H9 (cell line): ENCODE measurements at regions not wholly inside any gene's neighbourhood (a gene's known extent, or its start where the extent isn't known, plus 50 kb on each side); places are given as distances from the start of the nearest gene placed in this dataset.

Experiments
- DNase-seq: peaks from one replicate; pipeline ENCODE4 v3.0.0-alpha.2; 2017
- H2AFZ ChIP-seq: one replicate; pipeline ENCODE4 v1.6.1; 2013; ENCODE audit warnings: mild to moderate bottlenecking, low read length, control low read depth, moderate library complexity
- H2AK5ac ChIP-seq: 2 replicates; pipeline ENCODE4 v1.6.1; 2013; ENCODE audit warnings: low read length, control low read depth, mixed read lengths; ENCODE audit not compliant: insufficient read length
- H2BK120ac ChIP-seq: one replicate; pipeline ENCODE4 v1.6.1; 2013; ENCODE audit warnings: low read depth, mild to moderate bottlenecking, low read length, control low read depth, inconsistent platforms; ENCODE audit not compliant: poor library complexity, severe bottlenecking
- H2BK12ac ChIP-seq: 2 replicates; pipeline ENCODE4 v1.6.1; 2013; ENCODE audit warnings: low read length, control low read depth, mixed read lengths, low read depth; ENCODE audit not compliant: insufficient read length
- H2BK15ac ChIP-seq: 2 replicates; pipeline ENCODE4 v1.6.1; 2013; ENCODE audit warnings: low read depth, low read length, control low read depth
- H2BK20ac ChIP-seq: one replicate; pipeline ENCODE4 v1.6.1; 2013; ENCODE audit warnings: low read depth, mild to moderate bottlenecking, low read length, control low read depth, inconsistent platforms; ENCODE audit not compliant: poor library complexity, severe bottlenecking
- H2BK5ac ChIP-seq: 2 replicates; pipeline ENCODE4 v1.6.1; 2013; ENCODE audit warnings: low read length, control low read depth, mixed read lengths; ENCODE audit not compliant: insufficient read length
- H3K14ac ChIP-seq: 2 replicates; pipeline ENCODE4 v1.6.1; 2013; ENCODE audit warnings: low read length, control low read depth; ENCODE audit not compliant: insufficient read depth
- H3K18ac ChIP-seq: 2 replicates; pipeline ENCODE4 v1.6.1; 2013; ENCODE audit warnings: low read depth, mild to moderate bottlenecking, mixed read lengths, low read length, control low read depth; ENCODE audit not compliant: insufficient read length
- H3K23ac ChIP-seq: 2 replicates; pipeline ENCODE4 v1.6.1; 2013; ENCODE audit warnings: low read length, control low read depth, mixed read lengths, low read depth; ENCODE audit not compliant: insufficient read length
- H3K23me2 ChIP-seq: 2 replicates; pipeline ENCODE4 v1.6.1; 2013; ENCODE audit warnings: low read depth, mild to moderate bottlenecking, mixed read lengths, low read length, control low read depth; ENCODE audit not compliant: insufficient read length, poor library complexity, severe bottlenecking
- H3K27ac ChIP-seq: 2 replicates; pipeline ENCODE4 v1.5.1; 2013; ENCODE audit warnings: low read length, control low read depth, mixed read lengths, low read depth; ENCODE audit not compliant: insufficient read length
- H3K27me3 ChIP-seq: 2 replicates; pipeline ENCODE4 v1.6.1; 2013; ENCODE audit warnings: low read length, control low read depth, inconsistent platforms; ENCODE audit not compliant: insufficient read depth
- H3K4ac ChIP-seq: 2 replicates; pipeline ENCODE4 v1.6.1; 2013; ENCODE audit warnings: low read depth, mild to moderate bottlenecking, control low read depth, inconsistent platforms, low read length, moderate library complexity
- H3K4me1 ChIP-seq: 2 replicates; pipeline ENCODE4 v1.6.1; 2013; ENCODE audit warnings: low read length, control low read depth, inconsistent platforms; ENCODE audit not compliant: insufficient read depth
- H3K4me2 ChIP-seq: 2 replicates; pipeline ENCODE4 v1.6.1; 2013; ENCODE audit warnings: low read length, control low read depth, mixed read lengths; ENCODE audit not compliant: insufficient read length, insufficient read depth
- H3K56ac ChIP-seq: 2 replicates; pipeline ENCODE4 v1.6.1; 2013; ENCODE audit warnings: low read depth, mild to moderate bottlenecking, mixed read lengths, low read length, control low read depth; ENCODE audit not compliant: insufficient read length
- H3K79me1 ChIP-seq: 2 replicates; pipeline ENCODE4 v1.6.1; 2013; ENCODE audit warnings: low read depth, mild to moderate bottlenecking, moderate library complexity, low read length, control low read depth, inconsistent platforms; ENCODE audit not compliant: insufficient read depth, poor library complexity, severe bottlenecking
- H3K79me2 ChIP-seq: 2 replicates; pipeline ENCODE4 v1.6.1; 2013; ENCODE audit warnings: low read length, control low read depth, inconsistent platforms; ENCODE audit not compliant: insufficient read depth
- H3K9ac ChIP-seq: 2 replicates; pipeline ENCODE4 v1.6.1; 2013; ENCODE audit warnings: low read length, control low read depth, mixed read lengths; ENCODE audit not compliant: insufficient read length; ENCODE audit errors: extremely low read depth
- H3K9me3 ChIP-seq: one replicate; pipeline ENCODE4 v1.6.1; 2013; ENCODE audit warnings: low read depth, low read length, inconsistent platforms; ENCODE audit not compliant: control insufficient read depth
- H3T11ph ChIP-seq: one replicate; pipeline ENCODE4 v1.6.1; 2013; ENCODE audit warnings: mild to moderate bottlenecking, low read length, control low read depth, inconsistent platforms
- H4K20me1 ChIP-seq: one replicate; pipeline ENCODE4 v1.6.1; 2013; ENCODE audit not compliant: control insufficient read depth, insufficient read length, insufficient read depth
- H4K5ac ChIP-seq: 2 replicates; pipeline ENCODE4 v1.6.1; 2013; ENCODE audit warnings: low read depth, mild to moderate bottlenecking, mixed read lengths, low read length, control low read depth; ENCODE audit not compliant: insufficient read length
- H4K8ac ChIP-seq: replicated peaks from 2 replicates; pipeline ENCODE4 v1.6.1; 2013; ENCODE audit warnings: low read length, control low read depth, mixed read lengths, low read depth; ENCODE audit not compliant: insufficient read length
- H4K91ac ChIP-seq: 2 replicates; pipeline ENCODE4 v1.6.1; 2013; ENCODE audit warnings: low read depth, mild to moderate bottlenecking, moderate library complexity, mixed read lengths, low read length, control low read depth; ENCODE audit not compliant: insufficient read length
- H3K27ac Mint-ChIP-seq, 3 experiments: 2 replicates in 2 of 3; 3 replicates in 1 of 3; pipeline ENCODE4 v1.8.0; 2020 to 2021; ENCODE audit warnings: mixed read lengths in 3 of 3, mild to moderate bottlenecking in 1 of 3, moderate library complexity in 1 of 3
- H3K27me3 Mint-ChIP-seq: 2 replicates; pipeline ENCODE4 v1.8.0; 2021; ENCODE audit warnings: low read depth, mild to moderate bottlenecking, moderate library complexity, mixed read lengths
- H3K36me3 Mint-ChIP-seq, 3 experiments: 2 replicates in 2 of 3; 3 replicates in 1 of 3; pipeline ENCODE4 v1.8.0; 2020 to 2021; ENCODE audit warnings: low read depth in 3 of 3, mixed read lengths in 3 of 3; ENCODE audit not compliant: insufficient read depth in 1 of 3
- H3K4me1 Mint-ChIP-seq, 2 experiments: 2 replicates each; pipeline ENCODE4 v1.8.0; 2020; ENCODE audit warnings: mixed read lengths in 2 of 2
- H3K4me3 Mint-ChIP-seq, 2 experiments: 2 replicates in 1 of 2; 3 replicates in 1 of 2; pipeline ENCODE4 v1.8.0; 2020 to 2021; ENCODE audit warnings: mild to moderate bottlenecking in 2 of 2, mixed read lengths in 2 of 2, moderate library complexity in 1 of 2
- H3K9me3 Mint-ChIP-seq, 2 experiments: 2 replicates in 1 of 2; 3 replicates in 1 of 2; pipeline ENCODE4 v1.8.0; 2020; ENCODE audit warnings: mild to moderate bottlenecking in 2 of 2, mixed read lengths in 2 of 2, moderate library complexity in 1 of 2
- CTCF ChIP-seq: fragments of 200-600 bp; sonication (generic); conservative IDR thresholded peaks from 3 replicates; pipeline ENCODE4 v1.8.0; 2021; ENCODE audit warnings: antibody characterized with exemption, mild to moderate bottlenecking
- WGBS: extraction: QIAGEN DNeasy Blood & Tissue Kit; methylation state at CpG from one replicate; pipeline ENCODE4 v1.1.7; 2013; ENCODE audit warnings: missing lambda C conversion rate, low lambda C conversion rate, mixed read lengths; ENCODE audit not compliant: insufficient read length; ENCODE audit errors: extremely low coverage; 5-methylcytosine and 5-hydroxymethylcytosine counted together

- no peak overlapping the region for H2AFZ ChIP-seq
- WGBS = no CpG with 5 or more reads among the region's 3 CpGs
- no peaks in the 10 kb centered on the region for H3K4me1 ChIP-seq
- H3K9me3 ChIP-seq = peaks cover 11% of the 10 kb centered on the region
- H3K27me3 ChIP-seq = no peaks in the 10 kb centered on the region; the same call in 1 of the 2 replicates
- no peak for TF ChIP-seq CTCF
- no peak overlapping the region for H2BK12ac ChIP-seq
- H3K79me2 ChIP-seq = no peaks in the 10 kb centered on the region
- H4K20me1 ChIP-seq = no peaks in the 10 kb centered on the region
- H3K18ac ChIP-seq = no peak overlapping the region
- no peak for DNase-seq
- H3T11ph ChIP-seq = no peak overlapping the region
- H3K14ac ChIP-seq = no peak overlapping the region
- H3K56ac ChIP-seq = no peak overlapping the region
- H2BK15ac ChIP-seq = no peak overlapping the region
- no peak overlapping the region for H2BK5ac ChIP-seq
- H3K23ac ChIP-seq = no peak overlapping the region
- H3K36me3 Mint-ChIP-seq = peaks cover 0 to 6% (median 4%) of the 10 kb centered on the region in 3 experiments; a peak in 4 of 7 replicates
- H4K5ac ChIP-seq = no peak overlapping the region
- H2BK120ac ChIP-seq = no peak overlapping the region
- H3K27ac Mint-ChIP-seq = no peak overlapping the region
- no peak overlapping the region for H3K27ac ChIP-seq
- no peak overlapping the region for H3K9ac ChIP-seq
- peaks cover 39% of the 10 kb centered on the region for H3K27me3 Mint-ChIP-seq
- H4K91ac ChIP-seq = no peak overlapping the region
- H3K4me2 ChIP-seq = no peak overlapping the region
- no peak overlapping the region for H2BK20ac ChIP-seq
- H4K8ac ChIP-seq = no peak overlapping the region
- no peaks in the 10 kb centered on the region for H3K23me2 ChIP-seq
- H3K79me1 ChIP-seq = no peaks in the 10 kb centered on the region
- H3K4me3 Mint-ChIP-seq = no peak overlapping the region
- peaks cover 22 to 72% of the 10 kb centered on the region in 2 experiments for H3K9me3 Mint-ChIP-seq
- no peaks in the 10 kb centered on the region for H3K4me1 Mint-ChIP-seq
- H2AK5ac ChIP-seq = no peak overlapping the region
- no peak overlapping the region for H3K4ac ChIP-seq
These were observed 635.2 kb upstream of the FRG1 start for GRCh38 chr4:189305500-189305899.
